SK-N-SH (cell line): ENCODE measurements at regions not wholly inside any gene's neighbourhood (a gene's known extent, or its start where the extent isn't known, plus 50 kb on each side); places are given as distances from the start of the nearest gene placed in this dataset.

Source experiments
- CTCF ChIA-PET: fragments of 300-600, 350-600 bp; formaldehyde crosslinking; extraction: SDS; loops from one replicate; lab custom pipeline; 2021; lab: Yijun Ruan, JAX
- POLR2A ChIA-PET: fragments of 350-600 bp; sonication (Branson Sonifier 250); formaldehyde crosslinking; extraction: SDS; loops from one replicate; lab custom pipeline; 2020; ENCODE audit warnings: antibody characterized with exemption, inconsistent platforms; lab: Yijun Ruan, JAX
- DNase-seq: peaks from one replicate; pipeline ENCODE4 v3.0.0; 2012
- H2AFZ ChIP-seq: fragments of 200-600 bp; sonication (generic); 2 replicates; pipeline ENCODE4 v1.8.1; 2016; ENCODE audit warnings: antibody characterized with exemption, mild to moderate bottlenecking, low read depth
- H3F3A ChIP-seq: fragments of 200-600 bp; sonication (generic); replicated peaks from 2 replicates; pipeline ENCODE3; 2016; ENCODE audit warnings: antibody characterized with exemption, mild to moderate bottlenecking; ENCODE audit not compliant: insufficient read depth
- H3K27ac ChIP-seq, 2 experiments: fragments of 200-500 bp in 1 of 2; fragments of 200-600 bp in 1 of 2; sonication (Bioruptor generic) in 1 of 2; sonication (generic), shearing (Covaris generic) in 1 of 2; 2 replicates each; pipeline versions ENCODE4 v1.5.1 to v1.6.1; 2014 to 2016; ENCODE audit warnings: low read depth in 2 of 2, inconsistent platforms in 1 of 2, low read length in 1 of 2, mild to moderate bottlenecking in 1 of 2, mixed read lengths in 1 of 2
- H3K27me3 ChIP-seq: fragments of 200-600 bp; sonication (generic), shearing (Covaris generic); 2 replicates; pipeline ENCODE4 v1.6.1; 2016; ENCODE audit warnings: mixed run types; ENCODE audit not compliant: insufficient read depth
- H3K36me3 ChIP-seq, 2 experiments: fragments of 200-500 bp in 1 of 2; fragments of 200-600 bp in 1 of 2; sonication (Bioruptor generic) in 1 of 2; sonication (generic) in 1 of 2; replicated peaks in 1 of 2; 2 replicates each; pipeline versions ENCODE3 to v1.5.1; 2014 to 2016; ENCODE audit warnings: low read length in 1 of 2, mild to moderate bottlenecking in 1 of 2; ENCODE audit not compliant: insufficient read depth in 2 of 2, control insufficient read depth in 1 of 2
- H3K4me1 ChIP-seq, 2 experiments: fragments of 200-500 bp in 1 of 2; fragments of 200-600 bp in 1 of 2; sonication (Bioruptor generic) in 1 of 2; sonication (generic), shearing (Covaris generic) in 1 of 2; 2 replicates each; pipeline versions ENCODE4 v1.5.1 to v1.6.1; 2014 to 2016; ENCODE audit warnings: low read depth in 1 of 2, low read length in 1 of 2, mixed run types in 1 of 2; ENCODE audit not compliant: insufficient read depth in 2 of 2, control insufficient read depth in 1 of 2
- H3K4me2 ChIP-seq: fragments of 200-600 bp; sonication (generic), shearing (Covaris generic); 2 replicates; pipeline ENCODE4 v1.6.1; 2017; ENCODE audit warnings: mixed run types
- H3K4me3 ChIP-seq, 2 experiments: fragments of 200-500 bp in 1 of 2; fragments of 200-600 bp in 1 of 2; sonication (Bioruptor generic) in 1 of 2; sonication (generic), shearing (Covaris generic) in 1 of 2; 2 replicates each; pipeline versions ENCODE4 v1.5.1 to v1.8.1; 2014 to 2016; ENCODE audit warnings: low read depth in 2 of 2, inconsistent platforms in 1 of 2, low read length in 1 of 2, mild to moderate bottlenecking in 1 of 2, mixed read lengths in 1 of 2, moderate library complexity in 1 of 2
- H3K79me2 ChIP-seq: fragments of 200-600 bp; sonication (generic); 2 replicates; pipeline ENCODE4 v1.8.1; 2017; ENCODE audit warnings: mild to moderate bottlenecking; ENCODE audit not compliant: insufficient read depth
- H3K9ac ChIP-seq: fragments of 200-600 bp; sonication (generic); 2 replicates; pipeline ENCODE4 v1.6.1; 2017; ENCODE audit warnings: mixed run types
- H3K9me2 ChIP-seq: fragments of 200-600 bp; sonication (generic); 2 replicates; pipeline ENCODE4 v1.6.1; 2017; ENCODE audit warnings: mixed run types
- H3K9me3 ChIP-seq: fragments of 200-600 bp; sonication (generic); 2 replicates; pipeline ENCODE4 v1.6.1; 2017; ENCODE audit warnings: mixed run types, mild to moderate bottlenecking, moderate library complexity
- H4K20me1 ChIP-seq: fragments of 200-600 bp; sonication (generic); 2 replicates; pipeline ENCODE4 v1.6.1; 2017; ENCODE audit warnings: mild to moderate bottlenecking, mixed run types; ENCODE audit not compliant: insufficient read depth
- ELF1 ChIP-seq: IDR thresholded peaks from 2 replicates; pipeline ENCODE4 v1.4.0; 2012
- EP300 ChIP-seq, 2 experiments: IDR thresholded peaks; 2 replicates each; pipeline versions ENCODE4 v1.4.0 to v1.6.1; 2012; ENCODE audit warnings: borderline replicate concordance in 1 of 2, low read depth in 1 of 2, low read length in 1 of 2
- EZH2phosphoT487 ChIP-seq: fragments of 200-600 bp; sonication (generic); IDR thresholded peaks from 2 replicates; pipeline ENCODE4 v1.6.1; 2017; ENCODE audit warnings: low read depth, mixed run types, mild to moderate bottlenecking, antibody characterized with exemption, moderate library complexity, borderline replicate concordance
- FOXM1 ChIP-seq: IDR thresholded peaks from 2 replicates; pipeline ENCODE4 v1.4.0; 2012; ENCODE audit warnings: low read depth, mild to moderate bottlenecking
- GATA2 ChIP-seq: sonication (generic); formaldehyde crosslinking; IDR thresholded peaks from 2 replicates; pipeline ENCODE4 v1.5.0; 2020; ENCODE audit warnings: mild to moderate bottlenecking, missing genetic modification reagents
- MEF2A ChIP-seq: IDR thresholded peaks from 2 replicates; pipeline ENCODE4 v1.4.0; 2012; ENCODE audit warnings: low read depth, borderline replicate concordance
- MXI1 ChIP-seq: IDR thresholded peaks from 2 replicates; pipeline ENCODE4 v1.6.1; 2012; ENCODE audit warnings: mild to moderate bottlenecking, low read depth, low read length, improper control_type of control experiment
- NRF1 ChIP-seq: IDR thresholded peaks from 2 replicates; pipeline ENCODE4 v1.6.1; 2012; ENCODE audit warnings: low read depth, mild to moderate bottlenecking, low read length
- RCOR1 ChIP-seq: fragments of 150-350 bp; IDR thresholded peaks from 2 replicates; pipeline ENCODE4 v1.6.1; 2017; ENCODE audit warnings: antibody characterized with exemption, low read length
- RXRA ChIP-seq: IDR thresholded peaks from 2 replicates; pipeline ENCODE4 v1.4.0; 2012; ENCODE audit warnings: low read depth, mild to moderate bottlenecking, borderline replicate concordance
- TAF1 ChIP-seq: IDR thresholded peaks from 2 replicates; pipeline ENCODE4 v1.6.1; 2012; ENCODE audit warnings: low read depth, mild to moderate bottlenecking, low read length, moderate library complexity, borderline replicate concordance
- TCF12 ChIP-seq: IDR thresholded peaks from 2 replicates; pipeline ENCODE4 v1.4.0; 2012
- TEAD4 ChIP-seq: IDR thresholded peaks from 2 replicates; pipeline ENCODE4 v1.4.0; 2012; ENCODE audit warnings: mild to moderate bottlenecking, borderline replicate concordance; ENCODE audit not compliant: insufficient read depth
- YY1 ChIP-seq: IDR thresholded peaks from 2 replicates; pipeline ENCODE4 v1.4.0; 2012; ENCODE audit warnings: low read depth, mild to moderate bottlenecking
- WGBS: methylation state at CpG from one replicate; pipeline ENCODE4 v1.1.6; 2017; ENCODE audit warnings: low lambda C conversion rate; 5-methylcytosine and 5-hydroxymethylcytosine counted together
- TF ChIP-seq, protein P1 (sequence below): IDR thresholded peaks from 2 replicates; pipeline ENCODE4 v1.4.0; 2012; ENCODE audit warnings: low read depth, borderline replicate concordance
- TF ChIP-seq, protein P2 (sequence below): IDR thresholded peaks from 2 replicates; pipeline ENCODE4 v1.4.0; 2012; ENCODE audit warnings: low read depth
- TF ChIP-seq, protein P3 (sequence below): fragments of 200-600 bp; sonication (generic); IDR thresholded peaks from 2 replicates; pipeline ENCODE4 v1.6.1; 2017; ENCODE audit warnings: antibody characterized with exemption, mild to moderate bottlenecking, moderate library complexity
- TF ChIP-seq, protein P4 (sequence below): IDR thresholded peaks from 2 replicates; pipeline ENCODE4 v1.6.1; 2012; ENCODE audit warnings: mild to moderate bottlenecking, low read depth, low read length, moderate library complexity

DNA sequence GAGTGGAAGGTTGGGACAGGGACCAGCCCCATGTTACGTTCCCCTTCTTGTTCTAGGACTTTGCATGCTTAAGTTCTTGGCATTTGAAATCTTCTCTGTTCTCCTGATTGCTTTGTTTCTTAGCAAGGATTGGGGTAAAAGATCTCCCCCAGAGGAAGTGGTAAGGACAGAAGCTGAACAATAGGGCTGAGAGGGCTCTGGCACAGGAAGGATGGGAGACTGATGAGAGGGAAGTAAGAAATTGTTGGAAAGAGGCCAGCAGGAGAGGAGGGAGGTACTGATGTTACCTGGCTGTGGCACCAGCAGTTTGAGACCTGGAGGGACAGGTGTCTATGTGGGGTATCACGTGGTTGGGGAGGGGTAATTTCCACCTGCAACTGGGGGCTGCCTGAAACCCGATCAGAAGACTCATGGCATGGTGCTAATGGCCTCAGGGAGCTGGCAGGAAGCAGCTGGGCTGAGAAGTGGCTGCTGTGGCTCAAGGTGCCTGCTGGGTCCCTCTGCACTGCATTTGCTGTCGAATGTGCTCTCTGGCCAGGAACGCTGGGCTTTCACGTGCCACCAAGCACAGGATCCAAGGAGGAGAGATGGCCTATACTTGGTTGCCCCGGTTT lies 108.4 kb downstream of the LSM3 start:
- ChIA-PET POLR2A (no interaction called here), CTCF (no interaction called here)
- no peak for DNase-seq
- Histone ChIP-seq H3K27me3 (no peaks in the 10 kb centered on the region), H3K27ac (no peak overlapping the region), H3K4me1 (peaks cover 0 to 8% of the 10 kb centered on the region in 2 experiments; a peak in 1 of 4 replicates), H3K4me2 (no peak overlapping the region), H3K79me2 (no peaks in the 10 kb centered on the region), H3K4me3 (no peak overlapping the region), H3K9me2 (no peaks in the 10 kb centered on the region), H3K36me3 (no peaks in the 10 kb centered on the region), H3K9me3 (no peaks in the 10 kb centered on the region)
- 37% methylated on average over 2 of the region's 7 CpGs for WGBS
- no peak for TF ChIP-seq RCOR1
- TF ChIP-seq, protein P1, sequence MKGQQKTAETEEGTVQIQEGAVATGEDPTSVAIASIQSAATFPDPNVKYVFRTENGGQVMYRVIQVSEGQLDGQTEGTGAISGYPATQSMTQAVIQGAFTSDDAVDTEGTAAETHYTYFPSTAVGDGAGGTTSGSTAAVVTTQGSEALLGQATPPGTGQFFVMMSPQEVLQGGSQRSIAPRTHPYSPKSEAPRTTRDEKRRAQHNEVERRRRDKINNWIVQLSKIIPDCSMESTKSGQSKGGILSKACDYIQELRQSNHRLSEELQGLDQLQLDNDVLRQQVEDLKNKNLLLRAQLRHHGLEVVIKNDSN: no peak
- TF ChIP-seq EP300 (IDR thresholded peaks at IDR 0.05; ENCODE audit: borderline replicate concordance in 1 of 2, low read depth in 1 of 2, low read length in 1 of 2): no peak
- TF ChIP-seq, protein P2, sequence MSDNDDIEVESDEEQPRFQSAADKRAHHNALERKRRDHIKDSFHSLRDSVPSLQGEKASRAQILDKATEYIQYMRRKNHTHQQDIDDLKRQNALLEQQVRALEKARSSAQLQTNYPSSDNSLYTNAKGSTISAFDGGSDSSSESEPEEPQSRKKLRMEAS: no peak
- TF ChIP-seq FOXM1: no peak
- TF ChIP-seq TCF12: no peak
- TF ChIP-seq NRF1: no peak
- no peak for TF ChIP-seq YY1
- no peak for TF ChIP-seq EZH2phosphoT487
- TF ChIP-seq TAF1: no peak
- no peak for TF ChIP-seq TEAD4
- no peak for TF ChIP-seq RXRA
- no peak for TF ChIP-seq GATA2 (CRISPR knock-in tag)
- TF ChIP-seq, protein P3, sequence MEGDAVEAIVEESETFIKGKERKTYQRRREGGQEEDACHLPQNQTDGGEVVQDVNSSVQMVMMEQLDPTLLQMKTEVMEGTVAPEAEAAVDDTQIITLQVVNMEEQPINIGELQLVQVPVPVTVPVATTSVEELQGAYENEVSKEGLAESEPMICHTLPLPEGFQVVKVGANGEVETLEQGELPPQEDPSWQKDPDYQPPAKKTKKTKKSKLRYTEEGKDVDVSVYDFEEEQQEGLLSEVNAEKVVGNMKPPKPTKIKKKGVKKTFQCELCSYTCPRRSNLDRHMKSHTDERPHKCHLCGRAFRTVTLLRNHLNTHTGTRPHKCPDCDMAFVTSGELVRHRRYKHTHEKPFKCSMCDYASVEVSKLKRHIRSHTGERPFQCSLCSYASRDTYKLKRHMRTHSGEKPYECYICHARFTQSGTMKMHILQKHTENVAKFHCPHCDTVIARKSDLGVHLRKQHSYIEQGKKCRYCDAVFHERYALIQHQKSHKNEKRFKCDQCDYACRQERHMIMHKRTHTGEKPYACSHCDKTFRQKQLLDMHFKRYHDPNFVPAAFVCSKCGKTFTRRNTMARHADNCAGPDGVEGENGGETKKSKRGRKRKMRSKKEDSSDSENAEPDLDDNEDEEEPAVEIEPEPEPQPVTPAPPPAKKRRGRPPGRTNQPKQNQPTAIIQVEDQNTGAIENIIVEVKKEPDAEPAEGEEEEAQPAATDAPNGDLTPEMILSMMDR: no peak
- TF ChIP-seq, all 33 proteins: peak for 0
- Histone ChIP-seq H2AFZ (no peak overlapping the region), H4K20me1 (no peaks in the 10 kb centered on the region), H3K9ac (no peak overlapping the region), H3F3A (no peaks in the 10 kb centered on the region)

DNA sequence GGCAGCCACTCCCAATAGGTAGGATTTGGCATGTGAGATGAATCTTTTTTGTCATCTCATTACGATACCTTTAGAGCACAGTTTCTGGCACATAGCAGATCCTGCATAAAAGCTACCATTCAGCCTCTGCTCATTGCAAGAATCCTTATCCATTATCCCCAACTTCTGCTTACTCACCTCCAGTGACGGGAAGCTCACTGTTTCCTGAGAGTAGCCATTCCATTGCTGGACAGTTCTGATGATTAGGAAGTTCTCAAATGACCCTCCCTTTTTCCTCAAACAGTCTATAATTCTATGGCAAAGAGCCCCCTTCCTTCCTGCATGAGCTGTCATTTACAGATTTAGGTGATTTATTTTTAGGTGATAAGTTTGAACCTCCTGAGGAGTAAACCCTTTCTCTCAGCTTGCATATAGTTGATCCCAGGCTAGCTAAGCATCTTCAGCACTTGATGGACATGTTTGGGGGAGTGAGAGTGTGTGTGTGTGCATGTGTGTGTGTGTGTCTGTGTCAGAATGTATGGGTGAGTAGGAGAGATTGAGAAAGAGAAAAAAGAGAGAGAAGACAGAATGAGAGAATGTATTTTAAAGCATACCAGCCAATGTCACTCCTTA lies 109.7 kb downstream of the LSM3 start:
- no peak overlapping the region for H2AFZ ChIP-seq
- 58% methylated on average over 2 of the region's 2 CpGs for WGBS
- no peak overlapping the region for H3K4me2 ChIP-seq
- H3K36me3 ChIP-seq: no peaks in the 10 kb centered on the region
- POLR2A ChIA-PET: no interaction called here
- CTCF ChIA-PET: interaction anchor here (0.8 to 2.0 kb wide), 5 partner anchors 9 to 179 kb away, joined by 3 to 6 read pairs (median 4); no protein-coding TSS in a partner anchor
- no peak overlapping the region for H3K9ac ChIP-seq
- no peaks in the 10 kb centered on the region for H4K20me1 ChIP-seq
- DNase-seq: no peak
- no peaks in the 10 kb centered on the region for H3K9me2 ChIP-seq
- peaks cover 0 to 8% of the 10 kb centered on the region in 2 experiments; a peak in 1 of 4 replicates for H3K4me1 ChIP-seq
- H3F3A ChIP-seq: no peaks in the 10 kb centered on the region
- H3K9me3 ChIP-seq: no peaks in the 10 kb centered on the region
- no peaks in the 10 kb centered on the region for H3K27me3 ChIP-seq
- H3K4me3 ChIP-seq: no peak overlapping the region
- no peaks in the 10 kb centered on the region for H3K79me2 ChIP-seq
- no peak overlapping the region for H3K27ac ChIP-seq
- TF ChIP-seq, protein P4, sequence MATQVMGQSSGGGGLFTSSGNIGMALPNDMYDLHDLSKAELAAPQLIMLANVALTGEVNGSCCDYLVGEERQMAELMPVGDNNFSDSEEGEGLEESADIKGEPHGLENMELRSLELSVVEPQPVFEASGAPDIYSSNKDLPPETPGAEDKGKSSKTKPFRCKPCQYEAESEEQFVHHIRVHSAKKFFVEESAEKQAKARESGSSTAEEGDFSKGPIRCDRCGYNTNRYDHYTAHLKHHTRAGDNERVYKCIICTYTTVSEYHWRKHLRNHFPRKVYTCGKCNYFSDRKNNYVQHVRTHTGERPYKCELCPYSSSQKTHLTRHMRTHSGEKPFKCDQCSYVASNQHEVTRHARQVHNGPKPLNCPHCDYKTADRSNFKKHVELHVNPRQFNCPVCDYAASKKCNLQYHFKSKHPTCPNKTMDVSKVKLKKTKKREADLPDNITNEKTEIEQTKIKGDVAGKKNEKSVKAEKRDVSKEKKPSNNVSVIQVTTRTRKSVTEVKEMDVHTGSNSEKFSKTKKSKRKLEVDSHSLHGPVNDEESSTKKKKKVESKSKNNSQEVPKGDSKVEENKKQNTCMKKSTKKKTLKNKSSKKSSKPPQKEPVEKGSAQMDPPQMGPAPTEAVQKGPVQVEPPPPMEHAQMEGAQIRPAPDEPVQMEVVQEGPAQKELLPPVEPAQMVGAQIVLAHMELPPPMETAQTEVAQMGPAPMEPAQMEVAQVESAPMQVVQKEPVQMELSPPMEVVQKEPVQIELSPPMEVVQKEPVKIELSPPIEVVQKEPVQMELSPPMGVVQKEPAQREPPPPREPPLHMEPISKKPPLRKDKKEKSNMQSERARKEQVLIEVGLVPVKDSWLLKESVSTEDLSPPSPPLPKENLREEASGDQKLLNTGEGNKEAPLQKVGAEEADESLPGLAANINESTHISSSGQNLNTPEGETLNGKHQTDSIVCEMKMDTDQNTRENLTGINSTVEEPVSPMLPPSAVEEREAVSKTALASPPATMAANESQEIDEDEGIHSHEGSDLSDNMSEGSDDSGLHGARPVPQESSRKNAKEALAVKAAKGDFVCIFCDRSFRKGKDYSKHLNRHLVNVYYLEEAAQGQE: no peak
- TF ChIP-seq EP300 (IDR thresholded peaks at IDR 0.05; ENCODE audit: borderline replicate concordance in 1 of 2, low read depth in 1 of 2, low read length in 1 of 2) (no peak), NRF1 (no peak), MXI1 (no peak), ELF1 (no peak), MEF2A (no peak)
- TF ChIP-seq, protein P1: no peak
